ENCODE measurements at regions not wholly inside any gene's neighbourhood (a gene's known extent, or its start where the extent isn't known, plus 50 kb on each side); places are given as distances from the start of the nearest gene placed in this dataset.

DNA sequence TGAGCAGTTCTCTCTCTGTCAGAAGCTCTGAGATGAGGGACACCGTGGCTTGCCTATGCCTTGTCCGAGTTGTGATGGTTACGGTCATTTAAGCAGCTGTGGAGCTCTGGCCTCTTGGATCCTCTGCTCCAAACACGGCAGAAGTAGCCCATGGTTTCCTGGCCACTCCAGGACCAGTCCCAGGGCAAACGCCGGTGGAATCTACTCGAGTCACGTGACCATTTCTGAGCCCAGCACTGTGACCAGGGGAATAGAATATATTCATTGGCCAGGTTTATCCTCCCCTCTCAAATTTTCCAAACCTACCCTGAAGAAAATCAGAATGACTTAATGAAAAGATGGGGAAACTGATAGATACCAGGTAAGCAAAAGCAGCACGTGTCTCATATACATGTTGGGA is 152.8 kb downstream of the TTLL2 start:
- CTCF ChIA-PET, result interaction anchor here (0.6 kb wide), 1 partner anchor 1903 kb away, joined by 6 read pairs; no protein-coding TSS in a partner anchor
- Histone ChIP-seq H3K4me1 (ENCODE audit: control insufficient read depth, insufficient read depth, low read length) (no peaks in the 10 kb centered on the region), H3K9me3 (ENCODE audit: control insufficient read depth, insufficient read depth, low read depth, low read length) (no peaks in the 10 kb centered on the region), H3K27ac (ENCODE audit: extremely low read depth, low read depth, low read length) (no peak overlapping the region), H3K36me3 (ENCODE audit: control insufficient read depth in 2 of 2, insufficient read depth in 1 of 2, low read length in 2 of 2) (no peaks in the 10 kb centered on the region), H3K4me3 (ENCODE audit: low read depth, low read length) (no peak overlapping the region)
- POLR2A ChIA-PET, result no interaction called here
- TF ChIP-seq SCRT2 (tag by site-specific recombination; IDR thresholded peaks at IDR 0.05) (no peak), ZNF692 (tag by site-specific recombination; IDR thresholded peaks at IDR 0.05) (no peak), ZNF830 (tag by site-specific recombination; IDR thresholded peaks at IDR 0.05; ENCODE audit: low read depth) (no peak)

DNA sequence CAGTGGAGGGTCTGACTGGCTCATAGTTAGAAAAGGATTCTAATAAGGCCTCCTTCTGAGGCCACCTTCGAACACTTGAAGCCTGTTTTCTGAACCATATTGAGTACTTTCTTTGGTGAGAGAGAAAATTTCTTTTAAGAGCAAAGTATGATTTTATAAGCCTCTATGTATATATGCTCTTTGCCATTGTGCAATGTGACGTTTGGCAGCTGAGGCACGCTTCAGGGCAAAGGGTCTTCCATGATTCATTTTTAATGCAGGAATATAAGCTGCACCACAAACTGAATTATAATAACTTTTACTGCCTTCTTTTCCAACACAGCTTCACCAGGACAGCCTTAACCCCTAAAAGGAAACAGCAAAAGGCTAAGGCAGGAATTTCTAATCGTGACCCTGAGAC is 154.4 kb downstream of the TTLL2 start:
- Histone ChIP-seq H3K36me3 (ENCODE audit: control insufficient read depth in 2 of 2, insufficient read depth in 1 of 2, low read length in 2 of 2) (no peaks in the 10 kb centered on the region), H3K4me1 (ENCODE audit: control insufficient read depth, insufficient read depth, low read length) (no peaks in the 10 kb centered on the region), H3K4me3 (ENCODE audit: low read depth, low read length) (no peak overlapping the region), H3K27ac (ENCODE audit: extremely low read depth, low read depth, low read length) (no peak overlapping the region), H3K9me3 (ENCODE audit: control insufficient read depth, insufficient read depth, low read depth, low read length) (no peaks in the 10 kb centered on the region)
- no peak for TF ChIP-seq PATZ1 (tag by site-specific recombination; IDR thresholded peaks at IDR 0.05)
- TF ChIP-seq YY1 (tag by site-specific recombination; IDR thresholded peaks at IDR 0.05), result no peak
- no peak for TF ChIP-seq ZNF274 (IDR thresholded peaks at IDR 0.05; ENCODE audit: low read length)
- no peak for TF ChIP-seq ZNF274 (tag by site-specific recombination; IDR thresholded peaks at IDR 0.05; ENCODE audit: borderline replicate concordance)
- TF ChIP-seq ZNF2 (tag by site-specific recombination; IDR thresholded peaks at IDR 0.05), result no peak
- TF ChIP-seq ZNF157 (tag by site-specific recombination; IDR thresholded peaks at IDR 0.05), result no peak
- TF ChIP-seq ZNF175 (tag by site-specific recombination; IDR thresholded peaks at IDR 0.05), result no peak
- TF ChIP-seq ZNF580 (tag by site-specific recombination; IDR thresholded peaks at IDR 0.05), result no peak
- TF ChIP-seq EGR2 (tag by site-specific recombination; IDR thresholded peaks at IDR 0.05; ENCODE audit: low read depth), result no peak
- no peak for TF ChIP-seq ZNF19 (tag by site-specific recombination; IDR thresholded peaks at IDR 0.05; ENCODE audit: low read depth)
- ChIA-PET POLR2A (no interaction called here), CTCF (interaction anchor here (0.7 to 1.2 kb wide), 2 partner anchors 20 to 350 kb away, joined by 3 read pairs; no protein-coding TSS in a partner anchor)

DNA sequence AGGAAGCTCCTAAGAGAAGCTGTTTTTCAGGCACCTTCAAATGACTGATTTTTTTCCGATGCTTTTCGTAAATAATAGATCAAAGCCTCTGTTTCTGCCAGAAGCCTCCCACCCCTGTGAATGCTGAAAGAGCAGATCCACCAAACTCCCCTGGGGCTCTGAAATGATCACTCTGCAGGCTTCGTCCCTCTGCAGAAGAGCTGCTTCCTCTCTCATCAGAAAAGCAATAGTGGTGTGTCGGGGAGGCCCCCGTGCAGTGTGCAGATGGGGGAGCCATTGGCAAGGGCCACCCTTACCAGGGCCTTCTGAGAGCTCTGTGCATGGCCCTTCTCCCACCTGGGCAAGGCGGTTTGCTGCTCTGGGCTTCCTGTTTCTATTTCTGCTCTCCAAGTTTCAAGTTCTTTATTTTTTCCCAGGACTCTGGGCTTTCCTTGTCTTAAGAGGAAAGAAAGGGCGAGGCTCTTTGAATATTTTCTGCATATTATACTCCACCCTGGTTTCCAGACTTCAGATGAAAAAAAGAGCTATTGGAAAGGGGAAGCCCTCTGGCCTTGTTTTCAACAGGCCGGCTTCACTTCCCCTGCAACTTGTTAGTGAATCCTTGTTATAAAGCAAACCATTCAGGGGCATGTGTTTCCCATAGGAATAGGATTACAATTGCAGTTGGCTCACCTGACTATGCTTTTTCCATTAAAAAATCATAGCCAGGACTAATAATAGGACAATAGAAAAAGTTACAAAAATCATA is 155.2 kb downstream of the TTLL2 start:
- H3K27ac ChIP-seq (ENCODE audit: extremely low read depth, low read depth, low read length), result no peak overlapping the region
- POLR2A ChIA-PET, result no interaction called here
- no peaks in the 10 kb centered on the region for H3K9me3 ChIP-seq (ENCODE audit: control insufficient read depth, insufficient read depth, low read depth, low read length)
- H3K36me3 ChIP-seq (ENCODE audit: control insufficient read depth in 2 of 2, insufficient read depth in 1 of 2, low read length in 2 of 2), result no peaks in the 10 kb centered on the region
- H3K4me3 ChIP-seq (ENCODE audit: low read depth, low read length), result no peak overlapping the region
- no peak for TF ChIP-seq SCRT2 (tag by site-specific recombination; IDR thresholded peaks at IDR 0.05)
- TF ChIP-seq, protein P1, sequence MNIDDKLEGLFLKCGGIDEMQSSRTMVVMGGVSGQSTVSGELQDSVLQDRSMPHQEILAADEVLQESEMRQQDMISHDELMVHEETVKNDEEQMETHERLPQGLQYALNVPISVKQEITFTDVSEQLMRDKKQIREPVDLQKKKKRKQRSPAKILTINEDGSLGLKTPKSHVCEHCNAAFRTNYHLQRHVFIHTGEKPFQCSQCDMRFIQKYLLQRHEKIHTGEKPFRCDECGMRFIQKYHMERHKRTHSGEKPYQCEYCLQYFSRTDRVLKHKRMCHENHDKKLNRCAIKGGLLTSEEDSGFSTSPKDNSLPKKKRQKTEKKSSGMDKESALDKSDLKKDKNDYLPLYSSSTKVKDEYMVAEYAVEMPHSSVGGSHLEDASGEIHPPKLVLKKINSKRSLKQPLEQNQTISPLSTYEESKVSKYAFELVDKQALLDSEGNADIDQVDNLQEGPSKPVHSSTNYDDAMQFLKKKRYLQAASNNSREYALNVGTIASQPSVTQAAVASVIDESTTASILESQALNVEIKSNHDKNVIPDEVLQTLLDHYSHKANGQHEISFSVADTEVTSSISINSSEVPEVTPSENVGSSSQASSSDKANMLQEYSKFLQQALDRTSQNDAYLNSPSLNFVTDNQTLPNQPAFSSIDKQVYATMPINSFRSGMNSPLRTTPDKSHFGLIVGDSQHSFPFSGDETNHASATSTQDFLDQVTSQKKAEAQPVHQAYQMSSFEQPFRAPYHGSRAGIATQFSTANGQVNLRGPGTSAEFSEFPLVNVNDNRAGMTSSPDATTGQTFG (tag by site-specific recombination; IDR thresholded peaks at IDR 0.05; ENCODE audit: borderline replicate concordance), result no peak
- TF ChIP-seq ZNF174 (tag by site-specific recombination; IDR thresholded peaks at IDR 0.05), result no peak
- TF ChIP-seq ZNF157 (tag by site-specific recombination; IDR thresholded peaks at IDR 0.05), result no peak
- TF ChIP-seq ZNF211 (tag by site-specific recombination; IDR thresholded peaks at IDR 0.05; ENCODE audit: low read depth), result no peak
- CTCF ChIA-PET, result interaction anchor here (0.7 to 1.2 kb wide), 2 partner anchors 21 to 349 kb away, joined by 3 read pairs; no protein-coding TSS in a partner anchor
- no peaks in the 10 kb centered on the region for H3K4me1 ChIP-seq (ENCODE audit: control insufficient read depth, insufficient read depth, low read length)

Measured in HEK293 (cell line).